ENCODE measurements at regions not wholly inside any gene's neighbourhood (a gene's known extent, or its start where the extent isn't known, plus 50 kb on each side); places are given as distances from the start of the nearest gene placed in this dataset.

DNA sequence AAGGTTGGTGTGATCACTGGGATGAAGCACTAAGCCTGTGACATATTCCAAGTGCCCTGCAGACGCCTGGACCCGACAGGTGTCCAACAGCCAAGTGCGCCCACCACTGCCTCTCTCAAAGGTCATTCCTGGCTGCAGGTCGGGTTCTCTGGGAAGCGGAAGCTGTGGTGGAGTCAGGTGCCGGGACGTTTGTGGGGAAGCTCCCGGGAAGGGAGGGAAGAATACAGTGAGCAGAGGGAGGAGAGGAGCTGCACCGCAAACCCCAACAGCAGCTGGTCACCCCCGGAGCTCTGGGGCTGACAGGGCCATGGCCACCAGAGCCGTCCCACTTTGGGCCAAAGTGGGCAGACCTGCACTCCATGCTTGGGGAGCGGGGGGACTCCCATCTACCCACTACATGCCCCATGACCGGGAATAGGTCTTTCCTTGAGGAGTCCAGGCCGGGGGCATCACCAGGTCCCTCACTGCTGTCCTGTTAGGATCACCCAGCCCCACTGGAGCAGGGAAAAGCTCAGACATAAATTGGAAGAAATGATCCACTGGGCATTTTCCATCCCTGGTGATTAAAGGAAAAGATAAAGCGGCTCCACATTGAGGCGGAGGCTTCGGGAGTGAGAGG lies 84.5 kb upstream of the PPP2R2D start:
- Mint-ChIP-seq H3K4me3 (ENCODE audit: unreplicated experiment) (no peak overlapping the region), H3K4me1 (ENCODE audit: unreplicated experiment) (no peaks in the 10 kb centered on the region), H3K27ac (ENCODE audit: unreplicated experiment) (no peak overlapping the region), H3K36me3 (ENCODE audit: unreplicated experiment) (no peaks in the 10 kb centered on the region), H3K27me3 (ENCODE audit: unreplicated experiment) (no peaks in the 10 kb centered on the region), H3K9me3 (ENCODE audit: unreplicated experiment) (no peaks in the 10 kb centered on the region)
- peak; percentile 78 for DNase-seq (ENCODE audit: extremely low spot score, unreplicated experiment)
- TF ChIP-seq, protein P1, sequence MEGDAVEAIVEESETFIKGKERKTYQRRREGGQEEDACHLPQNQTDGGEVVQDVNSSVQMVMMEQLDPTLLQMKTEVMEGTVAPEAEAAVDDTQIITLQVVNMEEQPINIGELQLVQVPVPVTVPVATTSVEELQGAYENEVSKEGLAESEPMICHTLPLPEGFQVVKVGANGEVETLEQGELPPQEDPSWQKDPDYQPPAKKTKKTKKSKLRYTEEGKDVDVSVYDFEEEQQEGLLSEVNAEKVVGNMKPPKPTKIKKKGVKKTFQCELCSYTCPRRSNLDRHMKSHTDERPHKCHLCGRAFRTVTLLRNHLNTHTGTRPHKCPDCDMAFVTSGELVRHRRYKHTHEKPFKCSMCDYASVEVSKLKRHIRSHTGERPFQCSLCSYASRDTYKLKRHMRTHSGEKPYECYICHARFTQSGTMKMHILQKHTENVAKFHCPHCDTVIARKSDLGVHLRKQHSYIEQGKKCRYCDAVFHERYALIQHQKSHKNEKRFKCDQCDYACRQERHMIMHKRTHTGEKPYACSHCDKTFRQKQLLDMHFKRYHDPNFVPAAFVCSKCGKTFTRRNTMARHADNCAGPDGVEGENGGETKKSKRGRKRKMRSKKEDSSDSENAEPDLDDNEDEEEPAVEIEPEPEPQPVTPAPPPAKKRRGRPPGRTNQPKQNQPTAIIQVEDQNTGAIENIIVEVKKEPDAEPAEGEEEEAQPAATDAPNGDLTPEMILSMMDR (IDR thresholded peaks at IDR 0.05), result no peak

DNA sequence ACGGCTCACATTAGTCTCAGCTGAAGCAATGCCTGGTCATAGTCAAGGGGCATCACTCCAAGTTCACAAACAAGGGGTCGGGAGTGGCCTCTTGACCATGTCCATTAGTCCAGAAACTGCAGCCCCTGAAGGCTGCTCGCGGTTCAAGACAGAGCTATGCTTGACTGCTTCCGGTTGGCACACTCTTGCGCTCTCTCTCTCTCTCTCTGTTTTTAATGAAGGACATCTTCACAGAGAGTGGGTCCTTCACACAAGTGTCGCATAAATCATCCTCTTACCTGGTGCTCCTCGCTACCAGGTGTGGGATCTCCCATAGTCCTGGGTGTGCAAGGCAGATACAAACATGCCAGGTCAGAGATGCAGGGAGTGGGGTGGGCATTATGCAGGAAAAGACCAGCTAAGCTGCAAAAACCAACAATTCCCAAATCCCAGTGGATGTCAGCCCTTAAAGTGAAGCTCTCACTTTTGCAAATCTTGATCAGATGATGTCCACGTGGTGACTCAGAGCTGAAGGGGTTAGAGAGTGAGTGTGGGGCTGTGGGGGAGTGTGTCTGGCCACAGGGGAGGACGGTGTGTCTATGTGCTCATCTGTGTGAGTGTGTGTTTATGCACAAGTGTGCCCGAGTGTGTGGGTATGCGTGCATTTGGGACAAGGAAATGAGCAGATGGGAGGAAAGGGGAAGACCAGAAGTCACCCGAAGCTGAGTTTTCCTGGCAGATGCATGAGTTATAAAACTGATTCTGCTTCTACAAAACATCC lies 83.7 kb upstream of the PPP2R2D start:
- Mint-ChIP-seq H3K27ac (ENCODE audit: unreplicated experiment) (no peak overlapping the region), H3K4me3 (ENCODE audit: unreplicated experiment) (no peak overlapping the region), H3K9me3 (ENCODE audit: unreplicated experiment) (no peaks in the 10 kb centered on the region), H3K36me3 (ENCODE audit: unreplicated experiment) (no peaks in the 10 kb centered on the region), H3K4me1 (ENCODE audit: unreplicated experiment) (no peaks in the 10 kb centered on the region), H3K27me3 (ENCODE audit: unreplicated experiment) (no peaks in the 10 kb centered on the region)
- TF ChIP-seq, protein P1 (IDR thresholded peaks at IDR 0.05), result no peak
- peak; percentile 73 for DNase-seq (ENCODE audit: extremely low spot score, unreplicated experiment)

DNA sequence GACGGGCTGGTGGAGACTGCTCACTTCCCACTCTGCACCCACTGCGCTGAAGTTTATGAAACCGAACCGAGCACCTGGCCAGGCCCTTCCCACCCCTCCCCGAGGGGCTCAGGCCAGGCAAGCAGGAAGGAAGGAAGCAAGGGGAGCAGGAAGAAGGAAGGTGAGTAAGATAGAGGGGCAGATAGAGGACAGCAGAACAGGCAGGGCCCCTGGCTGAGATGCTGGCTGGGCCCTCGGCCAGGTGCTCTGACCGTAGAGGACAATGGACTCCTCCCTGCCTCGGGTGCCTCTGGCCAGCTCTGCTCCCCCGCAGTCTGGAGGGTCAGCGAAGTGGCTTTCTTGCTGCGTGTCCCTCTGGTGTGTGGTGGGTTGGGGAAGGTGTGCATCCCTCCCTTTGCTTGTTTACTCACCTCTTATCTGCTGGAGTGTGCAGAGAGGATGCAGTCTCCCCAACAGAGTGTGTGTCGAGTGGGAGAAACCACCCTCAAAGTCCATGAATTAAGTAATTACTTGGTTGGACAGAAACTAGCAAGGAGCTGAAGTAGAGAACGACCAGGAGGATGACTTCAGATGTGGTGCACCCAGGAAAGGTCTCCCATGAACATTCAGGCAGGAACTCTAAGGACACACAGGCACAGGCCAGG lies 82.8 kb upstream of the PPP2R2D start:
- peak; percentile 80 for DNase-seq (ENCODE audit: extremely low spot score, unreplicated experiment)
- H3K4me3 Mint-ChIP-seq (ENCODE audit: unreplicated experiment), result no peak overlapping the region
- TF ChIP-seq, protein P1 (IDR thresholded peaks at IDR 0.05), result no peak
- no peaks in the 10 kb centered on the region for H3K27me3 Mint-ChIP-seq (ENCODE audit: unreplicated experiment)
- no peaks in the 10 kb centered on the region for H3K9me3 Mint-ChIP-seq (ENCODE audit: unreplicated experiment)
- no peak overlapping the region for H3K27ac Mint-ChIP-seq (ENCODE audit: unreplicated experiment)
- no peaks in the 10 kb centered on the region for H3K4me1 Mint-ChIP-seq (ENCODE audit: unreplicated experiment)
- H3K36me3 Mint-ChIP-seq (ENCODE audit: unreplicated experiment), result no peaks in the 10 kb centered on the region

GRCh38 chr10:131818510-131819234 lies 82.1 kb upstream of the PPP2R2D start:
- Mint-ChIP-seq H3K27ac (ENCODE audit: unreplicated experiment) (no peak overlapping the region), H3K27me3 (ENCODE audit: unreplicated experiment) (no peaks in the 10 kb centered on the region), H3K4me1 (ENCODE audit: unreplicated experiment) (no peaks in the 10 kb centered on the region), H3K36me3 (ENCODE audit: unreplicated experiment) (no peaks in the 10 kb centered on the region), H3K9me3 (ENCODE audit: unreplicated experiment) (no peaks in the 10 kb centered on the region), H3K4me3 (ENCODE audit: unreplicated experiment) (no peak overlapping the region)
- DNase-seq (ENCODE audit: extremely low spot score, unreplicated experiment), result peak; percentile 72
- TF ChIP-seq, protein P1 (IDR thresholded peaks at IDR 0.05), result no peak

Data from osteocyte (in vitro differentiated cells).